M059J (cell line): ENCODE measurements at regions not wholly inside any gene's neighbourhood (a gene's known extent, or its start where the extent isn't known, plus 50 kb on each side); places are given as distances from the start of the nearest gene placed in this dataset.
A peak's percentile ranks its signal among the peaks of the same experiment; 100 is the strongest.
"Not testable (repeated sequence)": the region's sequence is repeated elsewhere in the genome, so short reads cannot be mapped to it uniquely, and the experiment has no call there.

Source experiments
- DNase-seq: peaks from one replicate; pipeline ENCODE4 v3.0.0-alpha.2; 2012; ENCODE audit warnings: low read depth

GRCh38 chr5:50501491-50502228 is 60.6 kb upstream of the EMB start:
- no peak for DNase-seq

- not testable (repeated sequence) for DNase-seq
Observed at GRCh38 chr5:50513028-50513457, 72.0 kb upstream of the EMB start.

GRCh38 chr5:50521060-50521459 is 80.0 kb upstream of the EMB start:
- DNase-seq, result not testable (repeated sequence)

DNA sequence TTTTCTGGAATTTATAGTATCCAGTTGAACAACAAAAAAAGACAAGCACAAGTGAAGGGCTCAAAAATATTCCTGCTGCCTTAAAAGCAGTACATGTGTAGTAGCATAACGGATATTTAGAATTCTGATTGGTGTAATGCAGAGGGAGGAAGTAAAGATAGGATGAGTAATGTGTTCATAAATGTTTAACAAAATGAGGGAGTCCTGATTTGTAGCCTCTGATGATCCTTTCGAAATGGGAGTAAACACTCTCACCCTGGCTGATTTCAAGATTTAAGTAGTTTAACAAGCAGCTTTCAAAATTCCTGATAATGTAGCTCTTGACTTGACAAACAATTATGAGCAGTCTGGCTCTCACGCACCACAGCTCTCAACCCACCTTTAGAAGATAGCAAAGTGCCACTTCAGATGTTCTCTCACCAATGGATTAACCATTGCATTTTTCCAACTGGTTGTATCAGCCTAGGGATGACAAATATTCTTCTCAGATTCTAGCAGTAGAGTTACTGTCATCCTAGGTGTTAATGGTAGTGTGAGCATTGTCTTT is 86.5 kb upstream of the EMB start:
- not testable (repeated sequence) for DNase-seq

GRCh38 chr5:50535393-50535792 is 94.3 kb upstream of the EMB start:
- no peak for DNase-seq

GRCh38 chr5:50537534-50537933 is 96.4 kb upstream of the EMB start:
- not testable (repeated sequence) for DNase-seq

DNA sequence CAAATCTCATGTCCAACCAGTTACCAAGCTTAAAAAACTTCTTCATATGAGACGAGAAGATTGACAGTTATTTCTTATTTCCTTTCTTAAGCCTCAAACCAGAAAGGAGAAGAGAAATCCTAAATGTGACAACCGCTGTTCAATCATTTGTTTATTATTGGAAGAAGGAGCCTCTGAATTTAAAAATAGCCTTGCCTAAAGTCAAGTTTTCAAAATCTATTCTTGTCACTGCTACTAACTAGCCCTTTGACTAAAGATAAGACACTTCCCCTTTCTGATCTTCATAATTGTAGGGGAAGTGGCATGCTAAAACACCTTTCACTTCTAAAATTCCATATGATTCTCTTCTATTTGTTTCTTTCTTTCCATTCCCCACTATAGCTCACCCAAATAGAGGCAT is 106.2 kb upstream of the EMB start:
- no peak for DNase-seq

- DNase-seq, result no peak
Observed at GRCh38 chr5:50550267-50550666, 109.2 kb upstream of the EMB start.

DNA sequence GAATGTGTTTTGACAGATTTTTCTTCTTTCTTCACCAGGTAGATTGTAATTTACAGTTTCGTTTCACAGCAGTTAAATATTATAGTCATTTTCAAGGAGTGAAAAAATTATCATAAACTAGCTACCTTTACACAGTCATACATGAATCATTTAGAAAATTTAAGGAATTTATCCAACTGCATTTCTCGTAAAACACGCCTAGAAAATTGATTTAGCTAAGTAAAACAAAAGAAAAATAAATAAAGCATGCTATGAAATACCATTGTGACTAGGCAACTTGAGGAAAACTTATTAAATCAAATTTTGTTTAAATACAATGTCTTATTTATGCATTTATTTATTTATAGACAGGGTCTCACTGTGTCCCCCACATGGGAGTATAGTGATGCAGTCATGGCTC is 109.9 kb upstream of the EMB start:
- DNase-seq, result peak; percentile 3

DNA sequence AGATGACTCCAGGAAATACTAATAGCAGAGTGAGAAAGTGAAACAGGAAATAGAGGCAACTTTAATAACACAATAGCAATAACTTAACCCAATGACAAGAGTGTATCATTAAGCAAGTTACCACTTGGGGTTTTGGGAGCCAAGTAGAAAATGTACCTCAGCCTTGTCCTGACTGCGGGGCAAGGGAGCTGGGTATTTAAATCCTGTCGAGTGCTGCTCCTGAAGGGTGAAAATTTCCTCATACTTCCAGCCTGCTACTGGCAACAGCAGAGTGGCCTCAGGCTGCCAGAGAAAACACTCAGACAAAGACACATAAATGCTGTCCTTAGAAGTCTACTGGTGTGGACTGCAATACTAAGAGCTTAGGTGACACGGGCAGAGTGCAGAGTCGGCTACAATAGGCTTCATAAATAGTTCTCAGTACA is 112.5 kb upstream of the EMB start:
- peak; percentile 4 for DNase-seq

DNA sequence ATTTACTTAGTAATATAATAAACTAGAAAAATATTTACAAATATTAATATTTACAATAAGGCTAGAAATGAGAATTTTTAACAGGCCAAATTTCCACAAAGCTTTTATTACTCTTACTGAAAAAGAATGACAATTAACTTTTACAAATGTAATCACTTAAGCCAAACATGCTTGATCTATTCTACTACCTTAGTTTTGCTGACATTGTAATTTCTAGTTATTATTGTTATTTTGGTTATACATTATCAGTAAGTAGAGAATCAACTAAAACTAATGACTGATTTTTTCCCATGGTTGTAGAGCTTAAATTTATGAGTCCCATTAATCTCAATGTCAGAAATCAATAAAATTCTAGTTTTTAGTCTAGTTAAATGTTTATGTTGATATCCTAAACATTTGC is 107.8 kb upstream of the PARP8 start:
- not testable (repeated sequence) for DNase-seq

DNA sequence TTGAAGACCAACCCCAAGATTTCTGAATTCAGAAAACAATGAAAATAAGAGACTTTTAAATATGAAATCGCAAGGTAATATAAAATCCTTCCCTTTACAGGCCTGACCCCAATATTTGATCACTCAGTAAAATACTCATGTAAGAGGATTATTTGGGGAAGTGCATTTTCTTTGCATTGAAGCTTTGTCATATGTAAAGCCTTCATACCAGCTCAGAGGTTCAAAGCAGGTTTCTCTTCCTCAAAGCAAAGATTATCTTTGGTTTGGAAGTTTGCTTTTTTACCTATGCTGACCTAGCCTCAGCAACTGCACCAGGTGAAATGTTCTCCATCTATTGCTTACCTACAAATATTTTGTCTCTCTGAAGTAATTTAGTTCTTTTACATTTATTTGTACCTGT is 106.5 kb upstream of the PARP8 start:
- DNase-seq, result no peak

DNA sequence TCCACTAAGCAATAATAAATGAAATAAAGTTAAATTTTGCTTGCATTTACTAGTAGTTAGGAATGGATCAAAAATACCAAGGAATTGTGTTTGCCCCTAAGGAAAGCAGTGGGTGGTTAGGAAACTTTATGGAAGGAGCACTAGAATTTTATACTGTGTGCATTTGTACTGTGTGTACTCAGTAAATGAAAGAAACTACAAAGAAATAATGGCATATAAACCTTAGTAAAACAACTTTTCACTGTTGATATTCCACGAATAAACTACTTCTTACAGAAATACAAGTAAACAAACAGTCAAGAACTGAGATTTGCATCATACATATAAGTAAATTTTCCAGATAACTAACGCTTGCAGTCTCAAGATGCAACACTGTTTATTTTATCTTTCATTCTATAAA is 103.7 kb upstream of the PARP8 start:
- no peak for DNase-seq

DNA sequence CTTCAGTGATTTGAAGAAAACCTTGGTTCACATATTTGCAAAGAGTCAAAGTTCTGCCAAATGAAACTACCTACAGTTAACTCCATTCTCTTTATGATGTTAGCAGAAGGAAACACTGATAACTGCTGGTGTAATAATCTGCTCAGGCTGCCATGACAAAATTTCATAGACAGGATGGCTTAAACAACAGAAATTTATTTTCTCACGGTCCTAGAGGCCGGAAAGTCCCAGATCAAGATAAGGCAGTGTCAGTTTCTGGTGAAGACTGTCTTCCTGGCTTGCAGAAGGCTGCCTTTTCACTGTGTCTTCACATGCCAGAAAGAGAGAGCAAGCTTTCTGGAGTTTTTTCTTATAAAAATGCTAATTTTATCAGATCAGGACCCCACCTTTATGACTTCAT is 102.4 kb upstream of the PARP8 start:
- DNase-seq, result no peak

- no peak for DNase-seq
Observed at GRCh38 chr5:50564558-50564957, 101.9 kb upstream of the PARP8 start.

DNA sequence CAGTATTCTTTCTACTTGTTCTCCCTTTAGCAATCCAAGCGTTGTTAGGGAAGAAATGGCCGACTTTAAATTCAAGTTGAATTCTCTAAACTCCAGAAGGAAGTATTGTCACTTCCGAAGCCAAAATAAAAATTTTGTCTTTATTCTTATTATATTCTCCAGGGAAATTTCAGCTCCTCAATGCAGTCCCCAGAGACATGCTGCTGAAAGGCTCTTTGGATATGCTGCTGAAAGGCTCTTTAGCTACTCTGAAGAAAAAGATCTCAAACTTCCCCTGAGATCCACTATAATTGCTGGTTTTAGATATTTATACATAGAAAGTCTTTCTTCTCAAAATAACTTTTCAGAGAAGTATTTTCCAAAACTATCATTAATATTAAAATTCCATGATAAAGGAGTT is 92.3 kb upstream of the PARP8 start:
- DNase-seq, result no peak

DNA sequence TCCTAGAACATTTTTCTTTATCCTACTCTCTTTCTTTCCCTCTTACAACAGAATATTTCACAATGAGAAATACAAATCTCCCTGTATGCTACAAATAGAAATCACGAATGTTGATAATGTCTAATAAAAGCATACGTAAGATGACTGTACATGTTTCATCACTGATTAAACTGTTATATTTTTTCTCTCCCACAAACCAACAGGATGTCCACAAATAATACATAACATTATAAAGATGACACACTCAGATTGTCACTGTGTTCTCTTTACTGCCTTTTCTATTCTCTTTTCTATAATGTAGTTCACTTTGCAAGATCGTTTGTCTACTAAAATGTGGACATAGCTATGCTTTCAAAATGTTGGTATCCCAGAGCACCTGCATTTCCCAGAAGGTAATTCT is 90.7 kb upstream of the PARP8 start:
- no peak for DNase-seq

DNA sequence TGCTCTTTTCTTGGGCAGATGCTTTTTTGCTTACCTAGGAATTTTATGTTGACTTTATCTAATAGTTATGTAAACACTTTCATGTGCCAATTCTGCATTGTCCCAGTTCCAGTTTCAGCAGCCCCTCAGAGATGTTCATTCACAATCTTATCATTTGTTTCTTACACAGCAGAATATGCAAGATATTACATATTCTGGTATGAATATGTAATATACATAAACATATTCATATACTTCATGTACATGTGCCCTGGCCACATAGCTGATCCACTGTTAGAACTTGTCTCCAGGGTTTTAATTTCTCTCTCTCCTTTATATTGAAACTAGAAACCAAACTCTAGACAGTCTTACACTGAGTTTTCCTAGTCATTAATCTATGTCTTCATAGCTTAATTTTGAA is 90.2 kb upstream of the PARP8 start:
- DNase-seq, result no peak

DNA sequence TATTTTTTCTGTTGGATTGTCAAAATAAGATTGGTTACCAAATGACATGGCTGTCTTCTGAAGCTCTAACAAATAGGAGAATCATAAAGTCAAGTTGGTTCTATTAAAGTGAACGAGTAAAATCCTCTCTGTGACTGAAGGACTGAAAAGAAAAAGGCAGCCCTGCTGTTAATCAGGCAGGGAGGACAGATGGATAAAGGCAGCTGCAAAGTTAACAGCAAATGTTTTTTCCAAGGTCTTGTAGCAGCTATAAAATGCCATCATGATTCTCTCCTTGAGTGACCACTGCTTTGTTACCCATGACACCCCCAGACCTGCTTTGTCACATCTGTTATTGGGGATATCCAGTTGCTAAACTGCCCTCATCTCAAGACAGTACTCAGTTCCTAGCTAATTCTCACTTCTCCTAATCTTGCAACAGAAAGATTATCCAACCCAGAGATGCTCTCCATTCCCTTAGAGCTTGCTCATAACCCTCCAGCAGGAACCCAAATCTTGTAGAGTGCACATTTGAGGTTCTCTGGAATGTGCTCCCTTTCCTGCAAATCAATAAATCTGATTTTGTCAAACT is 89.7 kb upstream of the PARP8 start:
- no peak for DNase-seq

DNA sequence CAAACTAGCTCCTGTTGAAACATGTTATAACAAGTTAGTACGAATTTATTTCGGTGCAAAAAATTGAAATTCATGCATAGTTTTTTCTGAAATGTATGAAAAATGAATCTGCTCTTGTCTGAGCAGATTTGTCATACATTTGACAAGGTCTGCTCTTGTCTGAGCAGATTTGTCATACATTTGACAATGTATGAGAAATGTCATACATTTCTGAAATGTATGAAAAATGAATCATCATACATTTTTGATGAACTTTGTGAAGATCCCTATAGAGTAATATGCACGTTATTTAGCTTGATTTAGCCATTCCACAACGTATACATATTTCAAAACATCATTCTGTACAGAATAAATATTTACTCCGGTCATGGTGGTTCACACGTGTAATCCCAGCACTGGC is 85.9 kb upstream of the PARP8 start:
- no peak for DNase-seq

DNA sequence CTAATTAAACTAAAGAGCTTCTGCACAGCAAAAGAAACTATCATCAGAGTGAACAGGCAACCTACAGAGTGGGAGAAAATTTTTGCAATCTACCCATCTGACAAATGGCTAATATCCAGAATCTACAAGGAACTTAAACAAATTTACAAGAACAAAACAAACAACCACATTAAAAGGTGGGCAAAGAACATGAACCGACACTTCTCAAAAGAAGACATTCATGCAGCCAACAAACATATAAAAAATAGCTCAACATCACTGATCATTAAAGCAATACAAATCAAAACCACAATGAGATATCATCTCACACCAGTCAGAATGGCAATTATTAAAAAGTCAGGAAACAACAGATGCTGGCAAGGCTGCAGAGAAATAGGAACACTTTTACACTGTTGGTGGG is 84.6 kb upstream of the PARP8 start:
- not testable (repeated sequence) for DNase-seq

GRCh38 chr5:50582699-50583098 is 83.7 kb upstream of the PARP8 start:
- no peak for DNase-seq

- DNase-seq, result no peak
Observed at GRCh38 chr5:50583621-50584020, 82.8 kb upstream of the PARP8 start.
